A549 (cell line): ENCODE measurements at regions not wholly inside any gene's neighbourhood (a gene's known extent, or its start where the extent isn't known, plus 50 kb on each side); places are given as distances from the start of the nearest gene placed in this dataset.

ENCODE experiments used
- ATAC-seq, 2 experiments: fragments of 200-7000 bp in 1 of 2; fragments of >200 bp in 1 of 2; cut with Nextera tagmentation in 1 of 2; cut with Tn5 transposase in 1 of 2; 3 replicates each; pipeline versions ENCODE4 v1.8.0 to v1.9.1; 2018 to 2020; ENCODE audit warnings: mild to moderate bottlenecking in 1 of 2, moderate library complexity in 1 of 2
- CTCF ChIA-PET: fragments of 300-600 bp; sonication (Branson Sonifier 250); formaldehyde crosslinking; extraction: SDS; loops from one replicate; lab custom pipeline; 2021; ENCODE audit warnings: antibody characterized with exemption, inconsistent platforms; lab: Yijun Ruan, JAX
- POLR2A ChIA-PET: fragments of 350-600 bp; formaldehyde crosslinking; extraction: SDS; loops from one replicate; lab custom pipeline; 2021; ENCODE audit warnings: antibody characterized with exemption, inconsistent platforms; lab: Yijun Ruan, JAX
- DNase-seq, 2 experiments: peaks; one replicate each; pipeline versions ENCODE4 v3.0.0 to v3.0.0-alpha.2; 2011 to 2016; ENCODE audit warnings: low read depth in 1 of 2, low spot score in 1 of 2
- FAIRE-seq: peaks from 2 replicates; lab custom pipeline; 2011; peaks lifted over from hg19 to GRCh38; lab: Jason Lieb, UNC
- H3K27ac ChIP-seq, 2 experiments: fragments of >200 bp; sonication (Bioruptor Twin); formaldehyde crosslinking; 3 replicates each; pipeline ENCODE4 v1.5.1; 2016 to 2017
- H3K4me1 ChIP-seq: fragments of >200 bp; sonication (Bioruptor Twin); formaldehyde crosslinking; 3 replicates; pipeline ENCODE4 v1.6.1; 2016
- H3K4me2 ChIP-seq: fragments of >200 bp; sonication (Bioruptor Twin); formaldehyde crosslinking; 3 replicates; pipeline ENCODE4 v1.6.1; 2016
- H3K4me3 ChIP-seq: fragments of >200 bp; sonication (Bioruptor Twin); formaldehyde crosslinking; 3 replicates; pipeline ENCODE4 v1.5.1; 2016
- H3K9me3 ChIP-seq: fragments of >200 bp; sonication (Bioruptor Twin); formaldehyde crosslinking; 3 replicates; pipeline ENCODE4 v1.6.1; 2016
- BHLHE40 ChIP-seq: IDR thresholded peaks from 2 replicates; pipeline ENCODE4 v1.6.1; 2012; ENCODE audit warnings: low read depth, low read length, inconsistent platforms
- CHD2 ChIP-seq: fragments of 150-350 bp; IDR thresholded peaks from 2 replicates; pipeline ENCODE4 v1.6.1; 2014; ENCODE audit warnings: low read length; ENCODE audit not compliant: partially characterized antibody
- EHF ChIP-seq: fragments of 250-450 bp; sonication (Bioruptor Pico); IDR thresholded peaks from 2 replicates; pipeline ENCODE4 v1.5.0; 2020; ENCODE audit warnings: mild to moderate bottlenecking
- EHMT2 ChIP-seq: fragments of 200-600 bp; sonication (generic); IDR thresholded peaks from 2 replicates; pipeline ENCODE4 v1.6.1; 2016; ENCODE audit warnings: antibody characterized with exemption, low read depth, mild to moderate bottlenecking, moderate library complexity
- ESRRA ChIP-seq: fragments of 150-350 bp; IDR thresholded peaks from 2 replicates; pipeline ENCODE4 v1.6.1; 2014; ENCODE audit warnings: mild to moderate bottlenecking, low read length, borderline replicate concordance
- FOSB ChIP-seq: fragments of 250-450 bp; sonication (Bioruptor Pico); IDR thresholded peaks from 2 replicates; pipeline ENCODE4 v1.5.0; 2020; ENCODE audit warnings: mild to moderate bottlenecking, moderate library complexity
- FOSL2 ChIP-seq, 2 experiments: fragments of 450-650 bp in 1 of 2; fragments of >200 bp in 1 of 2; sonication (Bioruptor Twin) in 1 of 2; formaldehyde crosslinking; IDR thresholded peaks; 2 replicates each; pipeline versions ENCODE4 v1.5.0 to v1.6.1; 2016 to 2020; ENCODE audit warnings: mild to moderate bottlenecking in 1 of 2, moderate library complexity in 1 of 2
- FOXS1 ChIP-seq: fragments of 250-450 bp; sonication (Bioruptor Pico); IDR thresholded peaks from 2 replicates; pipeline ENCODE4 v1.5.0; 2020; ENCODE audit warnings: mild to moderate bottlenecking, moderate library complexity
- GATA3 ChIP-seq: IDR thresholded peaks from 2 replicates; pipeline ENCODE4 v1.6.1; 2012; ENCODE audit warnings: borderline replicate concordance
- HDAC2 ChIP-seq: fragments of 200-600 bp; sonication (generic); IDR thresholded peaks from 2 replicates; pipeline ENCODE4 v1.6.1; 2016
- HEYL ChIP-seq: fragments of 250-450 bp; sonication (Bioruptor Pico); IDR thresholded peaks from 2 replicates; pipeline ENCODE4 v1.8.0; 2021; ENCODE audit warnings: mild to moderate bottlenecking, moderate library complexity
- HOXB13 ChIP-seq: fragments of 250-450 bp; sonication (Bioruptor Pico); IDR thresholded peaks from 2 replicates; pipeline ENCODE4 v1.5.0; 2020; ENCODE audit warnings: low read depth, mild to moderate bottlenecking, moderate library complexity
- JUNB ChIP-seq: fragments of >200 bp; sonication (Bioruptor Twin); formaldehyde crosslinking; IDR thresholded peaks from 2 replicates; pipeline ENCODE4 v1.6.1; 2016
- KDM5A ChIP-seq: fragments of 200-600 bp; sonication (generic); IDR thresholded peaks from 2 replicates; pipeline ENCODE4 v1.6.1; 2016; ENCODE audit warnings: antibody characterized with exemption, mild to moderate bottlenecking
- MAFK ChIP-seq: fragments of 450-650 bp; IDR thresholded peaks from 2 replicates; pipeline ENCODE4 v1.6.1; 2014; ENCODE audit not compliant: partially characterized antibody
- MYC ChIP-seq: IDR thresholded peaks from 2 replicates; pipeline ENCODE4 v1.6.1; 2012; ENCODE audit warnings: mild to moderate bottlenecking, inconsistent platforms, low read length, improper control_type of control experiment, borderline replicate concordance
- RFX5 ChIP-seq: fragments of 450-650 bp; IDR thresholded peaks from 2 replicates; pipeline ENCODE4 v1.7.1; 2014; ENCODE audit warnings: antibody characterized with exemption, mild to moderate bottlenecking, moderate library complexity
- SMC3 ChIP-seq: fragments of >200 bp; sonication (Bioruptor Twin); formaldehyde crosslinking; IDR thresholded peaks from 3 replicates; pipeline ENCODE4 v1.6.1; 2018; ENCODE audit warnings: inconsistent platforms
- SREBF2 ChIP-seq: fragments of 450-650 bp; IDR thresholded peaks from 2 replicates; pipeline ENCODE4 v1.6.1; 2014; ENCODE audit warnings: mild to moderate bottlenecking, moderate library complexity
- TFCP2L1 ChIP-seq: fragments of 250-450 bp; sonication (Bioruptor Pico); IDR thresholded peaks from 2 replicates; pipeline ENCODE4 v1.5.0; 2021; ENCODE audit warnings: mild to moderate bottlenecking
- ZC3H11A ChIP-seq: fragments of 450-650 bp; IDR thresholded peaks from 2 replicates; pipeline ENCODE4 v1.6.1; 2014; ENCODE audit warnings: antibody characterized with exemption, mild to moderate bottlenecking
- ZFP36 ChIP-seq: fragments of 450-650 bp; IDR thresholded peaks from 2 replicates; pipeline ENCODE4 v1.6.1; 2014; ENCODE audit warnings: borderline replicate concordance; ENCODE audit not compliant: partially characterized antibody
- ZNF302 ChIP-seq: fragments of 250-450 bp; sonication (Bioruptor Pico); IDR thresholded peaks from 2 replicates; pipeline ENCODE4 v1.9.0; 2021; ENCODE audit warnings: inconsistent platforms, mild to moderate bottlenecking, moderate library complexity
- WGBS: methylation state at CpG from one replicate; pipeline ENCODE4 v1.1.6; 2017; ENCODE audit errors: missing lambda C conversion rate; 5-methylcytosine and 5-hydroxymethylcytosine counted together
- TF ChIP-seq, protein P1 (sequence below): fragments of >200 bp; sonication (Bioruptor Twin); formaldehyde crosslinking; IDR thresholded peaks from 3 replicates; pipeline ENCODE4 v1.5.1; 2016
- TF ChIP-seq, protein P2 (sequence below): fragments of 250-450 bp; sonication (Bioruptor Pico); IDR thresholded peaks from 2 replicates; pipeline ENCODE4 v1.5.0; 2020; ENCODE audit warnings: low read depth, mild to moderate bottlenecking, moderate library complexity
- TF ChIP-seq, protein P3 (sequence below): IDR thresholded peaks from 2 replicates; pipeline ENCODE4 v1.6.1; 2012

DNA sequence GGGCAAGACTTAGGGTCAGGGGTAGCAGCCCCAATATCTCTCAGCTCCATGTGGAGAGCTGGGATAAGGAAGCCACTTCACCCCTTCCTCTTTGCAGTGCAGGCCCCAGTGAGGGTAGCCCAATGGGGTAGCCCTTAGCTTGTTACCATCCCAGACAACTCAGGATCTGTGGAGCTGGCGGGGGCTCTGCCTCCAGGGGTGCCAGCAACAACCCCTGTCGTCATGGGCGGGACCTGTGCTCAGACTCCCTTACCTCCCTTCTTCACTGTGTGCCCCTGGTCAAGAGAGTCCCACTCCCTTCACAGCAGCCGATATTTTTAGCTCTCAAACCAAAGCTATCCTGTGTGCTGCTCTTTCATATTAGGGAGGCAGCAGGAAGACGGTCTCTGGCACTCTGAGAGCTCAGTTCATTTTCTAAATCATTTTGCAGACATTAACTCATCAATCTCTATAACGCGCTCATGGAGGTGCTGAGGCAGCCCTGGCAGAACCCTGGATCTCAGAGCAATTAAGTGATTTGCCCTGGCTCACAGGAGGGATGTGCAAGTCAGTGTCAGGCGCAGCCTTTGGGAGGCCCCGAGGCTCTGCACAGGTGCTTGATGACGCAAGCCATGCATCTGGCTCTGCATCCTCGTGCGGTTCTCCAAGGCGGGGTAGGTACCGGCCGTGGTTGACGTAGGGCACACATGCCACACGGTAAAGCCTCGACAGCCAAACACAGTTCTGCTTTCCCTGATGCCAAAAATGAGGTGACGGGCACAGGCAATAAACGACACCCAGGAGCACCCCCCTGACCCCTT, 357.6 kb downstream of the SHANK2 start:
- no peak overlapping the region for H3K27ac ChIP-seq
- FAIRE-seq (no peak), ATAC-seq (0 out of 6 replicates have a peak, but pooled peaks of 1 of the 2 experiments have one; percentile 17), DNase-seq (no peak)
- H3K9me3 ChIP-seq, result peaks cover 11% of the 10 kb centered on the region
- no peaks in the 10 kb centered on the region for H3K4me1 ChIP-seq
- no peak overlapping the region for H3K4me2 ChIP-seq
- CTCF ChIA-PET, result interaction anchor here (0.9 kb wide), 1 partner anchor 744 kb away, joined by 3 read pairs; no protein-coding TSS in a partner anchor
- POLR2A ChIA-PET, result no interaction called here
- no peak overlapping the region for H3K4me3 ChIP-seq
- WGBS, result 87% methylated on average over 20 of the region's 20 CpGs
- TF ChIP-seq FOSB (CRISPR knock-in tag) (no peak), EHF (CRISPR knock-in tag) (no peak), TFCP2L1 (CRISPR knock-in tag) (no peak), RFX5 (no peak), ZNF302 (CRISPR knock-in tag) (no peak), FOSL2 (IDR thresholded peaks at IDR 0.05) (no peak), FOSL2 (CRISPR knock-in tag; IDR thresholded peaks at IDR 0.05) (no peak), EHMT2 (no peak), JUNB (no peak), CHD2 (no peak), ZFP36 (no peak)

DNA sequence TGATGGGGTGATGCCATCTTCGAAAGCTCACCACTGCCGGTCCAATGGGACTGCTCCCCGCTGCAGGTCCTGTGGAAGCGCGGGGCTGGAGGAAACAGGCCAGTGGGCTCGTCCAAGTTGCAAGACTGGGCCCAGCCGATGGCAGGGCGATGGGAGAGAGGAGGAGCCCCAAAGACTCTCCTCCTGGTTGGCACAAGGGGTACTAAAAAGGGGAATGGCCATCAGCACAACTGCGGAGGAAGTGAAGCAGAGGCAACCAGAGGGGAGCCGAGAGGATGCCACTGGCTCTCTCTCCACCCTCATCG, 357.1 kb downstream of the SHANK2 start:
- no peak for DNase-seq
- no peak for TF ChIP-seq KDM5A
- TF ChIP-seq GATA3, result no peak
- TF ChIP-seq MYC, result no peak
- 93% methylated on average over 11 of the region's 11 CpGs for WGBS
- no peak for ATAC-seq
- H3K4me2 ChIP-seq, result no peak overlapping the region
- CTCF ChIA-PET, result no interaction called here
- H3K4me3 ChIP-seq, result no peak overlapping the region
- H3K9me3 ChIP-seq, result peaks cover 11% of the 10 kb centered on the region
- FAIRE-seq, result no peak
- POLR2A ChIA-PET, result no interaction called here
- H3K27ac ChIP-seq, result no peak overlapping the region
- no peaks in the 10 kb centered on the region for H3K4me1 ChIP-seq

DNA sequence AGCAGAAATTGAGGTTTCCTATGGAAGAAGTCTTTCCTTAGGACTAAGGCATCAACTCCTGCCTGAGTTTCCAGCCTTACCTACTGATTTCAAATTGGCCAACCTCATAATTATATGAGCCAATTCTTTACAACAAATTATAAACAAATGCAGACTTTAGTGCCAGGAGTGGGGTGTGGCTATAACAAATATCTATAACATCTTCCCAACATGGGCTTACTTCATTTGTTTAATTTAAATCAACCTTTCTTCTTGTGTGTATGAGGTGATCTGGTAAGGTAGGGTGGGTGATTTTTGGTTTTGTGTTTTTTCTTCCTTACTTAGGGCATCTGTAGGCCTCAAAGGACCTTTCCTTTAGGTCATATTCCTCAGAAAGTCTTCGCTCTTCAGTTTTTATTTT, 354.9 kb downstream of the SHANK2 start:
- 85% methylated on average over 1 of the region's 1 CpG for WGBS
- H3K27ac ChIP-seq, result no peak overlapping the region
- no peaks in the 10 kb centered on the region for H3K4me1 ChIP-seq
- ChIA-PET CTCF (no interaction called here), POLR2A (no interaction called here)
- H3K9me3 ChIP-seq, result peaks cover 11% of the 10 kb centered on the region
- TF ChIP-seq ZC3H11A (no peak), MAFK (no peak), ESRRA (no peak), JUNB (no peak), HOXB13 (CRISPR knock-in tag) (no peak), RFX5 (no peak), ZNF302 (CRISPR knock-in tag) (no peak), FOXS1 (CRISPR knock-in tag) (no peak), HEYL (CRISPR knock-in tag) (no peak), SREBF2 (no peak), HDAC2 (no peak), SMC3 (no peak), BHLHE40 (no peak)
- TF ChIP-seq, protein P1, sequence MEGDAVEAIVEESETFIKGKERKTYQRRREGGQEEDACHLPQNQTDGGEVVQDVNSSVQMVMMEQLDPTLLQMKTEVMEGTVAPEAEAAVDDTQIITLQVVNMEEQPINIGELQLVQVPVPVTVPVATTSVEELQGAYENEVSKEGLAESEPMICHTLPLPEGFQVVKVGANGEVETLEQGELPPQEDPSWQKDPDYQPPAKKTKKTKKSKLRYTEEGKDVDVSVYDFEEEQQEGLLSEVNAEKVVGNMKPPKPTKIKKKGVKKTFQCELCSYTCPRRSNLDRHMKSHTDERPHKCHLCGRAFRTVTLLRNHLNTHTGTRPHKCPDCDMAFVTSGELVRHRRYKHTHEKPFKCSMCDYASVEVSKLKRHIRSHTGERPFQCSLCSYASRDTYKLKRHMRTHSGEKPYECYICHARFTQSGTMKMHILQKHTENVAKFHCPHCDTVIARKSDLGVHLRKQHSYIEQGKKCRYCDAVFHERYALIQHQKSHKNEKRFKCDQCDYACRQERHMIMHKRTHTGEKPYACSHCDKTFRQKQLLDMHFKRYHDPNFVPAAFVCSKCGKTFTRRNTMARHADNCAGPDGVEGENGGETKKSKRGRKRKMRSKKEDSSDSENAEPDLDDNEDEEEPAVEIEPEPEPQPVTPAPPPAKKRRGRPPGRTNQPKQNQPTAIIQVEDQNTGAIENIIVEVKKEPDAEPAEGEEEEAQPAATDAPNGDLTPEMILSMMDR, result no peak
- TF ChIP-seq, protein P2, sequence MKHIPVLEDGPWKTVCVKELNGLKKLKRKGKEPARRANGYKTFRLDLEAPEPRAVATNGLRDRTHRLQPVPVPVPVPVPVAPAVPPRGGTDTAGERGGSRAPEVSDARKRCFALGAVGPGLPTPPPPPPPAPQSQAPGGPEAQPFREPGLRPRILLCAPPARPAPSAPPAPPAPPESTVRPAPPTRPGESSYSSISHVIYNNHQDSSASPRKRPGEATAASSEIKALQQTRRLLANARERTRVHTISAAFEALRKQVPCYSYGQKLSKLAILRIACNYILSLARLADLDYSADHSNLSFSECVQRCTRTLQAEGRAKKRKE (CRISPR knock-in tag), result no peak
- TF ChIP-seq, protein P3, sequence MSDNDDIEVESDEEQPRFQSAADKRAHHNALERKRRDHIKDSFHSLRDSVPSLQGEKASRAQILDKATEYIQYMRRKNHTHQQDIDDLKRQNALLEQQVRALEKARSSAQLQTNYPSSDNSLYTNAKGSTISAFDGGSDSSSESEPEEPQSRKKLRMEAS, result no peak
- ATAC-seq (no peak), DNase-seq (no peak), FAIRE-seq (no peak)
- no peak overlapping the region for H3K4me3 ChIP-seq
- no peak overlapping the region for H3K4me2 ChIP-seq
